Left ventricle myocardium inferior (tissue), 1 donor: ENCODE measurements at regions not wholly inside any gene's neighbourhood (a gene's known extent, or its start where the extent isn't known, plus 50 kb on each side); places are given as distances from the start of the nearest gene placed in this dataset.

Source experiments
- DNase-seq: peaks from one replicate; pipeline ENCODE4 v3.0.0-alpha.2; 2020
- H3K27ac ChIP-seq: fragments of 200-600 bp; replicated peaks from 2 replicates; pipeline ENCODE4 v1.8.0; 2021
- H3K27me3 ChIP-seq: fragments of 200-600 bp; 2 replicates; pipeline ENCODE4 v1.8.0; 2021; ENCODE audit warnings: low read depth
- H3K36me3 ChIP-seq: fragments of 200-600 bp; 2 replicates; pipeline ENCODE4 v1.8.0; 2021
- H3K4me1 ChIP-seq: fragments of 200-600 bp; 2 replicates; pipeline ENCODE4 v1.8.0; 2021
- H3K4me3 ChIP-seq: fragments of 200-600 bp; 2 replicates; pipeline ENCODE4 v1.8.0; 2021; ENCODE audit warnings: mild to moderate bottlenecking, moderate library complexity
- H3K9me3 ChIP-seq: fragments of 200-600 bp; replicated peaks from 2 replicates; pipeline ENCODE4 v1.8.0; 2021
- intact Hi-C: fragments of 100-400 bp; cut with micrococcal nuclease; formaldehyde crosslinking; loops from one replicate; pipeline ENCODE4 v1.11.0; 2022
- TF ChIP-seq, protein P1 (sequence below): fragments of 200-600 bp; IDR thresholded peaks from 2 replicates; pipeline ENCODE4 v1.8.0; 2021; ENCODE audit warnings: antibody characterized with exemption, mild to moderate bottlenecking, borderline replicate concordance
- donor health status: DM: no; HTN: yes; CAD: no; lungs with severe emphysema.

DNA sequence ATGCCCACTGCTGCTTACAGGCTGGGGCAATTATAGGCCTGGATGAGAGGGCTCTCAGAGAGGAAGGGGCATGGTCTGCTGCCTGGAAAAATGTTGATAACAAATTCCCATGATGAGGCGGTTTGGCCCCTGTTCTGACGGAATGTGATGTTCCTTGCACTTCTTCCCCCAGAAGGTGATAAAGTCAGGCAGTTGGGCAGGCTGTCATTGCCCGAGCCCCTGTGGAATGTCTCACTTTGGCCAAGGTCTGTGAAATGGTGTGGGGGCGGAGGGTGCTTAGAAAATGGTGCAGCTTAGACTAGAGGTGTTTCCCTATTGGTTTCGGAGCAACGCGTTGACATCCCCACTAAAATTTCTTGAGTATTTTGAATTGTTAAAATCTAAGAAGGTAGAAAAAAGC lies 1360.0 kb downstream of the AACS start:
- intact Hi-C loops, result loop anchor here (10.0 kb wide), 1 partner anchor 810 kb away; no protein-coding TSS in a partner anchor
- TF ChIP-seq, protein P1, sequence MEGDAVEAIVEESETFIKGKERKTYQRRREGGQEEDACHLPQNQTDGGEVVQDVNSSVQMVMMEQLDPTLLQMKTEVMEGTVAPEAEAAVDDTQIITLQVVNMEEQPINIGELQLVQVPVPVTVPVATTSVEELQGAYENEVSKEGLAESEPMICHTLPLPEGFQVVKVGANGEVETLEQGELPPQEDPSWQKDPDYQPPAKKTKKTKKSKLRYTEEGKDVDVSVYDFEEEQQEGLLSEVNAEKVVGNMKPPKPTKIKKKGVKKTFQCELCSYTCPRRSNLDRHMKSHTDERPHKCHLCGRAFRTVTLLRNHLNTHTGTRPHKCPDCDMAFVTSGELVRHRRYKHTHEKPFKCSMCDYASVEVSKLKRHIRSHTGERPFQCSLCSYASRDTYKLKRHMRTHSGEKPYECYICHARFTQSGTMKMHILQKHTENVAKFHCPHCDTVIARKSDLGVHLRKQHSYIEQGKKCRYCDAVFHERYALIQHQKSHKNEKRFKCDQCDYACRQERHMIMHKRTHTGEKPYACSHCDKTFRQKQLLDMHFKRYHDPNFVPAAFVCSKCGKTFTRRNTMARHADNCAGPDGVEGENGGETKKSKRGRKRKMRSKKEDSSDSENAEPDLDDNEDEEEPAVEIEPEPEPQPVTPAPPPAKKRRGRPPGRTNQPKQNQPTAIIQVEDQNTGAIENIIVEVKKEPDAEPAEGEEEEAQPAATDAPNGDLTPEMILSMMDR, result no peak
- no peak for DNase-seq

DNA sequence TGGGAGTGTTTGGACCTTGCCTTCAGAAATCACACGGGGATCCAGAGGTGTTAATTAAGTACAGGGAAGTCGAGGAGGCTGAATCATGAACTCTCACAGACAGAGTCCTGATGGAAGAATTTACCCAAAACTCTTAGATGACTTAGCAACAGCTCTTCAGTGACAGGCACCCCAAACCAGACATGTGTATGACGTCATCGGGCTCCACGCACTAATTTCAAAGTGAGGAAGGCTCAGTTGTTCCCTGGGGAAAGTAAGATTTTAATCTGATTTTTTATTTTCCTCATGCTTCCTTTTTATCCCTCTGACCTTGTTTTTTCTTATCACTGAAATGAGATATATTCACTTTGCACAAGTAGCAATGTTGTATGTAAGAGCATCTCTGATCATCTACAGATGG lies 1363.5 kb downstream of the AACS start:
- Histone ChIP-seq H3K4me1 (no peaks in the 10 kb centered on the region), H3K27ac (no peak overlapping the region), H3K27me3 (peaks cover 24% of the 10 kb centered on the region), H3K4me3 (no peak overlapping the region), H3K9me3 (peaks cover 9% of the 10 kb centered on the region), H3K36me3 (no peaks in the 10 kb centered on the region)
- no peak for DNase-seq
- intact Hi-C loops, result loop anchor here (10.0 kb wide), 1 partner anchor 814 kb away; no protein-coding TSS in a partner anchor
- TF ChIP-seq, protein P1, result no peak

More for the DNA sequence above, 1360.0 kb downstream of the AACS start:
- Histone ChIP-seq H3K4me3 (no peak overlapping the region), H3K36me3 (no peaks in the 10 kb centered on the region), H3K27ac (no peak overlapping the region), H3K27me3 (peaks cover 29% of the 10 kb centered on the region), H3K4me1 (no peaks in the 10 kb centered on the region), H3K9me3 (peaks cover 9% of the 10 kb centered on the region)

DNA sequence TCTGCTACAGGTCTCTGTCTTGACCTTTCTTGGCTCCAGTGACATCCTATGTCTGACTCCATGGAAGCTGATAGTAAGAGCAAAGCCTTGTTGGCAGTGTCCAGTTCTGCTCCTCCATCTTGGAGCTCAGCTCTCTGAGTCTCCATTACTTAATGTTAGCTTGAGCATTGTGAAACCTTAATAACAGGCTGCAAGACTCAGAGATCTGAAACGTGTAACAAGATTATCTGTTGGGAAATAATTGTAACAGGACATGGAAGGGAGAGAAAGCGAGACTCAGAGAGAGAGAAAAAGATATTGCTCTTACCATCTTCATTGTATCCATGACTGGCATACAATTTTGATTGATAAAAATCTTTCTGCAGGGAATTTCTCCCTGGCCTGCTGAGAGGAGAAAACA lies 1365.7 kb downstream of the AACS start:
- H3K36me3 ChIP-seq, result no peaks in the 10 kb centered on the region
- peaks cover 19% of the 10 kb centered on the region for H3K27me3 ChIP-seq
- H3K4me3 ChIP-seq, result no peak overlapping the region
- TF ChIP-seq, protein P1, result no peak
- H3K27ac ChIP-seq, result no peak overlapping the region
- intact Hi-C loops, result no loop called here
- no peak for DNase-seq
- no peaks in the 10 kb centered on the region for H3K4me1 ChIP-seq
- peaks cover 9% of the 10 kb centered on the region for H3K9me3 ChIP-seq

DNA sequence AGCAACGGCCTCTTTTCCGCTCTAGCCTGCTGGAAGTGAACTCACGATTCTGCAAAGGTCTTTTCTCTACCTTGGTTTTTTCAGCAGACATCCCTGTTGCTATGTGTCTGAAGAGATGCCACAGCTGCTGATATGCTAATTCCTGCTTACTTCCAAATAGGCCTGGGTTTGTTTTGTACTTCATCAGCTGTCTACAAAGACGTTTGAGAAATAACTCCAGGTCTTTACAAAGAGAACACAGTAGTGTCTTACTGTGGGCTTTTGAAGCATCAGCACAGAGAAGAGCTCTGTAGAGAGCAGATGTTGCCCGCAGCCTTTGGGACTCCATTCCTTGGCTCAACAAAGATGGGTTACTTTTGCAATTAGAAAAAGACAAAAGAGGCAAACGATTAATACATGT lies 1366.5 kb downstream of the AACS start:
- intact Hi-C loops, result no loop called here
- Histone ChIP-seq H3K27ac (no peak overlapping the region), H3K36me3 (no peaks in the 10 kb centered on the region), H3K27me3 (peaks cover 16% of the 10 kb centered on the region), H3K4me3 (no peak overlapping the region), H3K4me1 (no peaks in the 10 kb centered on the region), H3K9me3 (peaks cover 9% of the 10 kb centered on the region)
- TF ChIP-seq, protein P1, result no peak
- DNase-seq, result no peak

DNA sequence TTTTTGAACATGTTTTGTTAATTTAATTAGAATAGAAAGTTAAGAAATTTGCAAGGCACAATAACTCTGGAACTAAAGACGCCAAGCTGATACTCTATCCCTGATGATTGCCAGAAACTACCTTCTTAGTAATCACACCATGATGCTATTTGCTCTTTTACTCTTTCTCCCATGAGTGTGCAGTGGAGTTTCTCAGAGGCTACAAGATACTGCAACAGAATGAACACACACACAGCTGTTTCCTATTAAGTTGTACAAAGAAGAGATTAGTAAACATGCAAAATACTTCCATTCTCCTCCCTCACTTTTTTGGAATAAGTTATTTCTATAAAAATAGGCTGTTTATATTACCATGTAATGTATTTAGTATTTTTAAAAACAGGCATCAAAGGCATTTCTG lies 1367.5 kb downstream of the AACS start:
- intact Hi-C loops, result no loop called here

More for the DNA sequence above, 1367.5 kb downstream of the AACS start:
- Histone ChIP-seq H3K36me3 (no peaks in the 10 kb centered on the region), H3K4me1 (no peaks in the 10 kb centered on the region), H3K9me3 (peaks cover 9% of the 10 kb centered on the region), H3K27ac (no peak overlapping the region), H3K27me3 (peaks cover 10% of the 10 kb centered on the region), H3K4me3 (no peak overlapping the region)
- TF ChIP-seq, protein P1, result no peak
- no peak for DNase-seq
